ENCODE measurements at regions not wholly inside any gene's neighbourhood (a gene's known extent, or its start where the extent isn't known, plus 50 kb on each side); places are given as distances from the start of the nearest gene placed in this dataset.

DNA sequence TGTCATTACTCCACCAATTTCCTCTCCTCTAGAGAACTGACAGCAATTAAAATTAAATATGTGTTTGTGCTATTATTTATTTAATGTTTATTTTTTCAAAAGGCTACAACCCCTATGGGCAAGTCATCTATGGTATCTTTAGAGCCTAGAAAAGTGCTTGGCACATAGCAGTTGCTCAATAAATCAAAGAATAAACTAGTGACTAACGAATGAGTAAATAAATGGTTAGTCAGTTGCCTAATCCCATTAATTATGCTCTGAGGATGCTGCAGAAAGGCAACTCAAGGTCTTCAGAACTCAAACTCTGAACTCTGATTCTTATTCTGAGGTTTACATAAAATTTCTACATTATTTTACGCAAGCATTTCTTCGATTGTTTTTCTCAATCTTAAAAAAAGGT, 193.0 kb upstream of the TSHZ2 start:
- peaks cover 28% of the 10 kb centered on the region for H3K27me3 Mint-ChIP-seq
- Histone ChIP-seq H3K36me3 (replicated peaks in 1 of 2; ENCODE audit: control extremely low read depth in 1 of 2, control insufficient read depth in 1 of 2, extremely low read depth in 1 of 2, insufficient read depth in 2 of 2, low read length in 1 of 2) (no peaks in the 10 kb centered on the region), H3K27me3 (replicated peaks in 1 of 4; ENCODE audit: control extremely low read depth in 1 of 4, control insufficient read depth in 3 of 4, insufficient read depth in 4 of 4, low read length in 3 of 4) (no peaks in the 10 kb centered on the region), H3K4me2 (replicated peaks; ENCODE audit: low read depth, low read length, poor library complexity, severe bottlenecking) (no peak overlapping the region), H3K27ac (ENCODE audit: low read length in 2 of 2) (no peak overlapping the region), H3K4me1 (ENCODE audit: control insufficient read depth in 2 of 2, insufficient read depth in 2 of 2, low read length in 2 of 2) (no peaks in the 10 kb centered on the region), H2AFZ (ENCODE audit: insufficient read depth, low read depth, low read length, poor library complexity, severe bottlenecking) (no peak overlapping the region), H3K79me2 (ENCODE audit: control insufficient read depth, insufficient read depth, low read length) (no peaks in the 10 kb centered on the region), H3K9ac (ENCODE audit: low read length) (no peak overlapping the region), H3K9me3 (ENCODE audit: control extremely low read depth in 1 of 3, control insufficient read depth in 2 of 3, insufficient read depth in 1 of 3, low read length in 2 of 3) (no peaks in the 10 kb centered on the region), H4K20me1 (ENCODE audit: control insufficient read depth, insufficient read depth, low read length, poor library complexity, severe bottlenecking) (no peaks in the 10 kb centered on the region), H3K4me3 (ENCODE audit: control extremely low read depth in 1 of 5, extremely low read depth in 1 of 5, insufficient read depth in 1 of 5, low read depth in 2 of 5, low read length in 4 of 5) (no peak overlapping the region)
- no CpG with 5 or more reads among the region's 3 CpGs for WGBS (ENCODE audit: insufficient coverage)
- intact Hi-C loops (cut with micrococcal nuclease), result no loop called here
- H3K9me3 Mint-ChIP-seq (ENCODE audit: insufficient read depth), result no peaks in the 10 kb centered on the region
- no peaks in the 10 kb centered on the region for H3K4me1 Mint-ChIP-seq
- TF ChIP-seq, protein P1, sequence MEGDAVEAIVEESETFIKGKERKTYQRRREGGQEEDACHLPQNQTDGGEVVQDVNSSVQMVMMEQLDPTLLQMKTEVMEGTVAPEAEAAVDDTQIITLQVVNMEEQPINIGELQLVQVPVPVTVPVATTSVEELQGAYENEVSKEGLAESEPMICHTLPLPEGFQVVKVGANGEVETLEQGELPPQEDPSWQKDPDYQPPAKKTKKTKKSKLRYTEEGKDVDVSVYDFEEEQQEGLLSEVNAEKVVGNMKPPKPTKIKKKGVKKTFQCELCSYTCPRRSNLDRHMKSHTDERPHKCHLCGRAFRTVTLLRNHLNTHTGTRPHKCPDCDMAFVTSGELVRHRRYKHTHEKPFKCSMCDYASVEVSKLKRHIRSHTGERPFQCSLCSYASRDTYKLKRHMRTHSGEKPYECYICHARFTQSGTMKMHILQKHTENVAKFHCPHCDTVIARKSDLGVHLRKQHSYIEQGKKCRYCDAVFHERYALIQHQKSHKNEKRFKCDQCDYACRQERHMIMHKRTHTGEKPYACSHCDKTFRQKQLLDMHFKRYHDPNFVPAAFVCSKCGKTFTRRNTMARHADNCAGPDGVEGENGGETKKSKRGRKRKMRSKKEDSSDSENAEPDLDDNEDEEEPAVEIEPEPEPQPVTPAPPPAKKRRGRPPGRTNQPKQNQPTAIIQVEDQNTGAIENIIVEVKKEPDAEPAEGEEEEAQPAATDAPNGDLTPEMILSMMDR (IDR thresholded peaks at IDR 0.05), result no peak
- no peak for TF ChIP-seq EZH2 (IDR thresholded peaks at IDR 0.05; ENCODE audit: borderline replicate concordance, insufficient read depth, low read depth, low read length, poor library complexity, severe bottlenecking)
- ChIA-PET POLR2A (no interaction called here), CTCF (no interaction called here)
- no peak overlapping the region for H3K4me3 Mint-ChIP-seq
- DNase-seq, result no peak
- no peak overlapping the region for H3K27ac Mint-ChIP-seq
- no peak for ATAC-seq (ENCODE audit: low read depth)

DNA sequence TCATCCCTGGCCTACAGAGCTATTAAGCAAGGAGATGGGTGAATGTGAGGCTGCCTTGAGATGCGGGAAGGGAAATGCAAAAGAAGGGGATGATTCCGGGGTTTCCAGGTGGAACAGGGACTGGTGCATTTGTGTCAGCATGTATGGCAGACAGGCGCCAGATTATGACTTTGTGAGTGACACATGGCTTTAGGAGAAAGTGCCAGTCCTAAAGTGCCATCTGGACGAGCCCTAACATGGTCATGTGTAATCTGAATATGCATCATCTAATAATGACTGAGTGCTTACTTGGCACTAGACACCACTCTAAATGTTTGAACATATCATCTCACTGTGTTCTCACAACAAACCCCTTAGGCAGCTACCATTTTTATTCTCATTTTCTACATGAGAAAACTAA, 195.0 kb upstream of the TSHZ2 start:
- H3K4me1 Mint-ChIP-seq, result no peaks in the 10 kb centered on the region
- CTCF ChIA-PET, result no interaction called here

More for the DNA sequence above, 195.0 kb upstream of the TSHZ2 start:
- H3K9me3 Mint-ChIP-seq (ENCODE audit: insufficient read depth), result no peaks in the 10 kb centered on the region
- peaks cover 28% of the 10 kb centered on the region for H3K27me3 Mint-ChIP-seq
- intact Hi-C loops (cut with micrococcal nuclease), result no loop called here
- POLR2A ChIA-PET, result no interaction called here
- Histone ChIP-seq H3K27me3 (replicated peaks in 1 of 4; ENCODE audit: control extremely low read depth in 1 of 4, control insufficient read depth in 3 of 4, insufficient read depth in 4 of 4, low read length in 3 of 4) (no peaks in the 10 kb centered on the region), H3K9ac (ENCODE audit: low read length) (no peak overlapping the region), H3K36me3 (replicated peaks in 1 of 2; ENCODE audit: control extremely low read depth in 1 of 2, control insufficient read depth in 1 of 2, extremely low read depth in 1 of 2, insufficient read depth in 2 of 2, low read length in 1 of 2) (no peaks in the 10 kb centered on the region), H3K4me3 (ENCODE audit: control extremely low read depth in 1 of 5, extremely low read depth in 1 of 5, insufficient read depth in 1 of 5, low read depth in 2 of 5, low read length in 4 of 5) (no peak overlapping the region), H3K4me1 (ENCODE audit: control insufficient read depth in 2 of 2, insufficient read depth in 2 of 2, low read length in 2 of 2) (no peaks in the 10 kb centered on the region), H3K79me2 (ENCODE audit: control insufficient read depth, insufficient read depth, low read length) (no peaks in the 10 kb centered on the region), H2AFZ (ENCODE audit: insufficient read depth, low read depth, low read length, poor library complexity, severe bottlenecking) (no peak overlapping the region), H4K20me1 (ENCODE audit: control insufficient read depth, insufficient read depth, low read length, poor library complexity, severe bottlenecking) (no peaks in the 10 kb centered on the region), H3K27ac (ENCODE audit: low read length in 2 of 2) (no peak overlapping the region), H3K4me2 (replicated peaks; ENCODE audit: low read depth, low read length, poor library complexity, severe bottlenecking) (no peak overlapping the region), H3K9me3 (ENCODE audit: control extremely low read depth in 1 of 3, control insufficient read depth in 2 of 3, insufficient read depth in 1 of 3, low read length in 2 of 3) (no peaks in the 10 kb centered on the region)
- H3K4me3 Mint-ChIP-seq, result no peak overlapping the region
- no peak for DNase-seq
- no peak for ATAC-seq (ENCODE audit: low read depth)
- no peak for TF ChIP-seq EZH2 (IDR thresholded peaks at IDR 0.05; ENCODE audit: borderline replicate concordance, insufficient read depth, low read depth, low read length, poor library complexity, severe bottlenecking)
- TF ChIP-seq, protein P1 (IDR thresholded peaks at IDR 0.05), result no peak
- H3K27ac Mint-ChIP-seq, result no peak overlapping the region
- WGBS (ENCODE audit: insufficient coverage), result 75% methylated on average over 4 of the region's 4 CpGs
